ENCODE measurements at regions not wholly inside any gene's neighbourhood (a gene's known extent, or its start where the extent isn't known, plus 50 kb on each side); places are given as distances from the start of the nearest gene placed in this dataset.
"Not testable (repeated sequence)": the region's sequence is repeated elsewhere in the genome, so short reads cannot be mapped to it uniquely, and the experiment has no call there.

DNA sequence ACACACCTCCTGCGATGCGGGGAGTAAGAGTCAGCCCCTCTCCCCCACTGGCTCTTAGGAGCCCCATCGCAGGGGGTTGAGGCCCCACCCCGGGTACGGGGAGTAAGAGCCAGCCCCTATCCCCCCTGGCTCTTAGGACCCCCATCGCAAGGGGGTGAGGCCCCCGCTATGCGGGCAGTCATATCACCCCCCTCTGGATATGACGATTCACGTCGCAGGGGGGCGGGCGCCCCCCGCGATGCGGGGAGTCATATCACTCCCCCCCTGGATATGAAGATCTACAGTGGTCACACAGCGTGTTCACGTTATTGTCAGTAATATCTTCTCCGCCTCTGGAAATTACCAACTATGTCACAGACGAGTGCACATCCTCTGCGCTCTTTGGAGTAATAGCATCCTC is 61.1 kb downstream of the DEFB131A start:
- DNase-seq; H3K4me3 ChIP-seq (ENCODE audit: insufficient read depth, low read depth, low read length); H3K27me3 ChIP-seq (ENCODE audit: control insufficient read depth, insufficient read depth, low read length); H3K36me3 ChIP-seq (replicated peaks; ENCODE audit: control insufficient read depth, insufficient read depth, low read length): not testable (repeated sequence)

GRCh38 chr4:9506672-9507071 is 62.5 kb downstream of the DEFB131A start:
- not testable (repeated sequence) for H3K4me3 ChIP-seq (ENCODE audit: insufficient read depth, low read depth, low read length); DNase-seq; H3K27me3 ChIP-seq (ENCODE audit: control insufficient read depth, insufficient read depth, low read length)

DNA sequence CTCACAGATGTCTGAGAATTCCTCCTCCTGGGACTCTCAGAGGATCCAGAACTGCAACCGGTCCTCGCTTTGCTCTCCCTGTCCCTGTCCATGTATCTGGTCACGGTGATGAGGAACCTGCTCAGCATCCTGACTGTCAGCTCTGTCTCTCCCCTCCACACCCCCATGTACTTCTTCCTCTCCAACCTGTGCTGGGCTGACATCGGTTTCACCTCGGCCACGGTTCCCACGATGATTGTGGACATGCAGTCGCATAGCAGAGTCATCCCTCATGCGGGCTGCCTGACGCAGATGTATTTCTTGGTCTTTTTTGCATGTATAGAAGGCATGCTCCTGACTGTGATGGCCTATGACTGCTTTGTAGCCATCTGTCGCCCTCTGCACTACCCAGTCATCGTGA is 68.7 kb downstream of the DEFB131A start:
- not testable (repeated sequence) for H3K36me3 ChIP-seq (replicated peaks; ENCODE audit: control insufficient read depth, insufficient read depth, low read length); H3K27me3 ChIP-seq (ENCODE audit: control insufficient read depth, insufficient read depth, low read length); DNase-seq; H3K4me3 ChIP-seq (ENCODE audit: insufficient read depth, low read depth, low read length)

More at GRCh38 chr4:9506672-9507071, 62.5 kb downstream of the DEFB131A start:
- H3K36me3 ChIP-seq (replicated peaks; ENCODE audit: control insufficient read depth, insufficient read depth, low read length), result not testable (repeated sequence)

- not testable (repeated sequence) for H3K4me3 ChIP-seq (ENCODE audit: insufficient read depth, low read depth, low read length); DNase-seq; H3K36me3 ChIP-seq (replicated peaks; ENCODE audit: control insufficient read depth, insufficient read depth, low read length); H3K27me3 ChIP-seq (ENCODE audit: control insufficient read depth, insufficient read depth, low read length)
Measured at GRCh38 chr4:9519631-9520030, 75.4 kb downstream of the DEFB131A start.

DNA sequence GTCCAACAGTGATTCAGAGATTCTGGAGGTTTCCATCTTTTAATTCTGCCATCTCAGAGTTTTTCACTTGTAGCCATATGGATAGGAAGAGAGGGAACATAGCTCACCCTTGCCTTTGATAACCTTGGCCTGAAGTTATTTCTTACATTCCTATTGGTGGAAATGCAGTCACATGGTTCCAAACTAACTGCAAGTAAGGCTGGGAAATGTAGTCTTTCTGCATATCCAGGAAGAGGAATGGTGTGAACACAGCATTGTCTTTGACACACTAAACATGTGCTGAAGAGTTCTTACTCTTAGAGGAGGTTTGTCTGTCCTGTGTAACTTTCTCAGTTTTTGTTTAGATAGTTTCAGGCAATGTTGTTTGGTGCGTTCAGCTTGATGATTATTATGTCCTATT is 78.7 kb downstream of the DEFB131A start:
- H3K27me3 ChIP-seq (ENCODE audit: control insufficient read depth, insufficient read depth, low read length); DNase-seq; H3K36me3 ChIP-seq (replicated peaks; ENCODE audit: control insufficient read depth, insufficient read depth, low read length); H3K4me3 ChIP-seq (ENCODE audit: insufficient read depth, low read depth, low read length): not testable (repeated sequence)

DNA sequence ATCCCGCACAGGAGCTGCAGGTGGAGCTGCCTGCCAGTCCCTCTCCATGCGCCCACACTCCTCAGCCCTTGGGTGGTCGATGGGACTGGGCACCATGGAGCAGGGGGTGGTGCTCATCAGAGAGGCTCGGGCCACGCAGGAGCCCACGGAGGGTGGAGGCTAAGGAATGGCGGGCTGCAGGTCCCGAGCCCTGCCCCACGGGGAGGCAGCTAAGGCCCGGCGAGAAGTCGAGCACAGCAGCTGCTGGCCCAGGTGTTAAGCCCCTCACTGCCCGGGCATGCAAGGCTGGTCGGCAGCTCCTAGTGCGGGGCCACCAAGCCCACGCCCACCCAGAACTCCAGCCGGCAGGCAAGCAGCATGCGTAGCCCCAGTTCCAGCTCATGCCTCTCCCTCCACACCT is 80.2 kb downstream of the DEFB131A start:
- H3K4me3 ChIP-seq (ENCODE audit: insufficient read depth, low read depth, low read length); H3K36me3 ChIP-seq (replicated peaks; ENCODE audit: control insufficient read depth, insufficient read depth, low read length); DNase-seq; H3K27me3 ChIP-seq (ENCODE audit: control insufficient read depth, insufficient read depth, low read length): not testable (repeated sequence)

- H3K4me3 ChIP-seq (ENCODE audit: insufficient read depth, low read depth, low read length), result peak overlapping the region; percentile 61
- peak; percentile 95 for DNase-seq
- H3K36me3 ChIP-seq (replicated peaks; ENCODE audit: control insufficient read depth, insufficient read depth, low read length); H3K27me3 ChIP-seq (ENCODE audit: control insufficient read depth, insufficient read depth, low read length): not testable (repeated sequence)
Measured at GRCh38 chr4:9532134-9532862, 88.1 kb downstream of the DEFB131A start.

DNA sequence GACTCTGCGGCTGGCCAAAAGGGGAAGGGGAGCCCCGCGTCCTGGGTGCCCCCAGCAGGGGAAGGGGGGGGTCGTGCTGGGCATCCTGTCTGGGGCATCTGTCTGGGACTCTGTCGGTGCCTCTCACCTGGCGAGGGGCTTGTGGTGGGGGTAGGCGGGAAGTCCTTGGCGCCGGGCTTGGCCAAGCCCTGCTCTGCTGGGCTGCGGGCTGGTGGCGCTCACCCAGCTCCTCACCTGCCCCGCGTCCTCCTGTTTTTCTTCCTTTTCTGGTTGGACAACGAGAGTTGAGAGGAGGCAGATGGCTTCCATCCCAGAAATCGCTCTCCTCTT is 88.6 kb downstream of the DEFB131A start:
- H3K4me3 ChIP-seq (ENCODE audit: insufficient read depth, low read depth, low read length), result peak overlapping the region; percentile 61
- not testable (repeated sequence) for H3K36me3 ChIP-seq (replicated peaks; ENCODE audit: control insufficient read depth, insufficient read depth, low read length); H3K27me3 ChIP-seq (ENCODE audit: control insufficient read depth, insufficient read depth, low read length)
- peak; percentile 51 for DNase-seq

DNA sequence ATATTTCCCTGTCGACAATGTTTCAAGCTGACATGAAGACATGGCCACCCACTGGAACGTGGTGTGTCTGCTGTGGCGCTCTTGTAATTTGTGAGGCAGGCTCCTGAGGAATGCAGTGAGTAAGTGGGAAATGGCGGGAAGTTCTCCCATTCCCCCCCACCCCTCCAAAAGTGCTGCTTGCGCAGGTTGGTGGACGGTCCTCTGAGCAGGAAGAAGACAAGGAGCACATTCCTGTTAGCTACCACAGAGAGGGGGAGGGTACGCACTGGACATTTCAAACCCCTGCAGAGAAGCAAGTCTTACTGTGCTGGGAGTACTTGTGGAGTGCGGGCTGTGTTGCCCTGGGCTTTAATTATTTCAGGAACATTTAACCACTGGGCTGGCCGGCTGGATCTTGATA is 92.9 kb downstream of the DEFB131A start:
- not testable (repeated sequence) for H3K36me3 ChIP-seq (replicated peaks; ENCODE audit: control insufficient read depth, insufficient read depth, low read length); DNase-seq; H3K4me3 ChIP-seq (ENCODE audit: insufficient read depth, low read depth, low read length); H3K27me3 ChIP-seq (ENCODE audit: control insufficient read depth, insufficient read depth, low read length)

GRCh38 chr4:9539939-9540520 is 95.8 kb downstream of the DEFB131A start:
- not testable (repeated sequence) for H3K4me3 ChIP-seq (ENCODE audit: insufficient read depth, low read depth, low read length); H3K27me3 ChIP-seq (ENCODE audit: control insufficient read depth, insufficient read depth, low read length); H3K36me3 ChIP-seq (replicated peaks; ENCODE audit: control insufficient read depth, insufficient read depth, low read length); DNase-seq

DNA sequence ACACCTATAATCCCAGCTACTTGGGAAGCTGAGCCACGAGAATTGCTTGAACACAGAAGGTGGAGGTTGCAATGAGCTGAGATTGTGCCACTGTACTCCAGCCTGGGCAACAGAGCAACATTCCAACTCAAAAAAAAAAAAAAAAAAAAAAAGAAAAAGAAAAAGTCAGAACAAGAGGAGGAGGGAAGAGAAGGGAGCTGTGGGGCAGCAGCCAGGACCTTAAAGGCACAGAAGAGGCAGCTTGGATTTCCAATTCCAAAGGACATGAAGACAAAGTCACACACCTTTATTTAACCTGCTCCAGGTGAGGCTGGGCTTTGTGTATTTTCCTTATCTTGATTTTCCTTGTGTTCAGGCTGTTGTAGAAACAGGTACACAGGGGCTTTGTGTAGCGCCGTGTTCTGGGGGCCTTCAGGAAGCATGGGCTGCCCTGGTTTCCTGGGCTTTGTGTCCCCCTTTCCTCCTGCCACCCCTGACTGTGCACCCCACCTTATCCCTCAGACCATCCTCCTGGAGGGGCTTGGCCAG is 97.2 kb downstream of the DEFB131A start:
- not testable (repeated sequence) for DNase-seq; H3K4me3 ChIP-seq (ENCODE audit: insufficient read depth, low read depth, low read length); H3K27me3 ChIP-seq (ENCODE audit: control insufficient read depth, insufficient read depth, low read length); H3K36me3 ChIP-seq (replicated peaks; ENCODE audit: control insufficient read depth, insufficient read depth, low read length)

DNA sequence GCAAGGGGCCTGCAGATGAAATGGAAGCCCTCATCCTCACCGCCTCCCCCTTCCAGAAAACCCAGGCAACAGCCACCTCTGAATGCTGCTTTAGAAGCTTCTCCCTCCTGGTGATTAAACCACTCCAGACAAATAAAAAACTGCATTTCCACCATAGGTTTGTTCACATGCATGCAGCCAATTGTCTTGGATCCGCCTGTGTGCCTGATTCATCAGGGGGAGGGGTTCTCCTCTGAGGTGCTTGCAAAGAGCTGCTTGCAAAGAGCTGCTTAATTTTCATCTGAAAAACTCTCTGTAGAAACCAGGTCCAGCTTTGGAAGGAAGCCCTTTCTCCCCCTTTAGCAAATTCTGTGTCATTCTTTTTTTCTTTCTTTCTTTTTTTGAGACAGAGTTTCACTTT is 100.6 kb downstream of the DEFB131A start:
- peak; percentile 46 for DNase-seq
- H3K27me3 ChIP-seq (ENCODE audit: control insufficient read depth, insufficient read depth, low read length); H3K4me3 ChIP-seq (ENCODE audit: insufficient read depth, low read depth, low read length); H3K36me3 ChIP-seq (replicated peaks; ENCODE audit: control insufficient read depth, insufficient read depth, low read length): not testable (repeated sequence)

DNA sequence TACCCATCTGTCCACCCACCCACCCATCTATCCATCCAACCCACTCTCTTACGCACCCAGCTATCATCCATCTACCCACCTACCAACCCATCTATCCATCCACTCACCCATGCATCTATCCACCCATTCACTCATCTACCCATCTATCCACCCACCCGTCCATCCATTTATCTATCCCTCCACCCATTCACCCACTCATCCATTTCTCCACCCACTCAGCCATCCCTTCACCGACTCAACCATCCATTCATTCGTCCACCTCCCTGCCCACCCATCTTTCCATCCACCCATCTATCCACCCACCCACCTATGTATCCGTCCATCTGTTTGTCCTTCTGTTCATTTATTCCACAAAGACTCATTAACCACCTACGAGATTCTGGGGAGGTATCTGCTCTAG is 103.3 kb downstream of the DEFB131A start:
- H3K27me3 ChIP-seq (ENCODE audit: control insufficient read depth, insufficient read depth, low read length); DNase-seq; H3K4me3 ChIP-seq (ENCODE audit: insufficient read depth, low read depth, low read length); H3K36me3 ChIP-seq (replicated peaks; ENCODE audit: control insufficient read depth, insufficient read depth, low read length): not testable (repeated sequence)

GRCh38 chr4:9556076-9556475 is 111.9 kb downstream of the DEFB131A start:
- H3K4me3 ChIP-seq (ENCODE audit: insufficient read depth, low read depth, low read length); DNase-seq; H3K36me3 ChIP-seq (replicated peaks; ENCODE audit: control insufficient read depth, insufficient read depth, low read length); H3K27me3 ChIP-seq (ENCODE audit: control insufficient read depth, insufficient read depth, low read length): not testable (repeated sequence)

DNA sequence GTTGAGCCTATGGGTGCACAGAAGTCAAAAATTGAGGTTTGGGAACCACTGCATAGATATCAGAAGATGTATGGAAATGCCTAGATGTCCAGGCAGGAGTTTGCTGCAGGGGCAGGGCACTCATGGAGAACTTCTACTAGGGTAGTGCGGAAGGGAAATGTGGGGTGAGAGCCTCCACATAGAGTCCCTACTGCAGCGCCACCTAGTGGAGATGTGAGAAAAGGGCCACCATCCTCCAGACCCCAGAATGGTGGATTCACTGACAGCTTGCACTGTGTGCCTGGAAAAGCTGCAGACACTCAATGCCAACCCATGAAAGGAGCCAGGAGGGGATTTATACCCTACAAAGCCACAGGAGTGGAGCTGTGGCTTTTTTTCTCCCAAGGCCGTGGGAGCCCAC is 133.7 kb downstream of the DEFB131A start:
- not testable (repeated sequence) for H3K4me3 ChIP-seq (ENCODE audit: insufficient read depth, low read depth, low read length); DNase-seq; H3K36me3 ChIP-seq (replicated peaks; ENCODE audit: control insufficient read depth, insufficient read depth, low read length); H3K27me3 ChIP-seq (ENCODE audit: control insufficient read depth, insufficient read depth, low read length)
